BE2C (cell line): ENCODE measurements at regions not wholly inside any gene's neighbourhood (a gene's known extent, or its start where the extent isn't known, plus 50 kb on each side); places are given as distances from the start of the nearest gene placed in this dataset.

Source experiments
- DNase-seq: peaks from one replicate; pipeline ENCODE4 v3.0.0-alpha.2; 2020
- H3K27me3 ChIP-seq: fragments of 250-450 bp; sonication (Bioruptor Pico); 2 replicates; pipeline ENCODE4 v1.5.1; 2020; ENCODE audit warnings: mild to moderate bottlenecking
- H3K36me3 ChIP-seq: fragments of 250-450 bp; sonication (Bioruptor Pico); 2 replicates; pipeline ENCODE4 v1.5.1; 2020; ENCODE audit warnings: mild to moderate bottlenecking
- H3K4me1 ChIP-seq: fragments of 250-450 bp; sonication (Bioruptor Pico); 2 replicates; pipeline ENCODE4 v1.5.1; 2020
- H3K4me3 ChIP-seq: 2 replicates; pipeline ENCODE4 v1.5.1; 2011; ENCODE audit warnings: low read depth, low read length
- H3K9me3 ChIP-seq: fragments of 250-450 bp; sonication (Bioruptor Pico); 2 replicates; pipeline ENCODE4 v1.5.1; 2020
- CTCF ChIP-seq: IDR thresholded peaks from 2 replicates; pipeline ENCODE4 v1.5.1; 2012; ENCODE audit warnings: mild to moderate bottlenecking, low read depth, low read length

- H3K36me3 ChIP-seq: no peaks in the 10 kb centered on the region
- no peaks in the 10 kb centered on the region for H3K9me3 ChIP-seq
- peak; percentile 8 for DNase-seq
- H3K4me3 ChIP-seq: no peak overlapping the region
- H3K4me1 ChIP-seq: no peaks in the 10 kb centered on the region
- peak; percentile 22; the same call in 1 of the 2 replicates for TF ChIP-seq CTCF
- H3K27me3 ChIP-seq: no peaks in the 10 kb centered on the region
These were observed 380.2 kb downstream of the LNPK start for GRCh38 chr2:175621821-175622220.

- no peaks in the 10 kb centered on the region for H3K27me3 ChIP-seq
- no peaks in the 10 kb centered on the region for H3K4me1 ChIP-seq
- no peak for TF ChIP-seq CTCF
- H3K4me3 ChIP-seq: no peak overlapping the region
- no peaks in the 10 kb centered on the region for H3K9me3 ChIP-seq
- H3K36me3 ChIP-seq: no peaks in the 10 kb centered on the region
- DNase-seq: no peak
These were observed 382.0 kb downstream of the LNPK start for GRCh38 chr2:175620106-175620505.

- Histone ChIP-seq H3K36me3 (no peaks in the 10 kb centered on the region), H3K4me3 (no peak overlapping the region), H3K27me3 (no peaks in the 10 kb centered on the region), H3K9me3 (no peaks in the 10 kb centered on the region), H3K4me1 (no peaks in the 10 kb centered on the region)
- DNase-seq: no peak
- no peak for TF ChIP-seq CTCF
These were observed 382.7 kb downstream of the LNPK start for GRCh38 chr2:175619179-175620045.

GRCh38 chr2:175612280-175612679, 389.8 kb downstream of the LNPK start:
- no peaks in the 10 kb centered on the region for H3K36me3 ChIP-seq
- no peaks in the 10 kb centered on the region for H3K4me1 ChIP-seq
- H3K4me3 ChIP-seq: no peak overlapping the region
- H3K27me3 ChIP-seq: no peaks in the 10 kb centered on the region
- no peaks in the 10 kb centered on the region for H3K9me3 ChIP-seq
- no peak for TF ChIP-seq CTCF
- DNase-seq: no peak

- no peak for DNase-seq
- no peak overlapping the region for H3K4me3 ChIP-seq
- no peak for TF ChIP-seq CTCF
- H3K4me1 ChIP-seq: no peaks in the 10 kb centered on the region
- H3K9me3 ChIP-seq: no peaks in the 10 kb centered on the region
- H3K27me3 ChIP-seq: no peaks in the 10 kb centered on the region
- no peaks in the 10 kb centered on the region for H3K36me3 ChIP-seq
These were observed 395.8 kb downstream of the LNPK start for GRCh38 chr2:175606010-175606841.

- H3K4me1 ChIP-seq: no peaks in the 10 kb centered on the region
- no peaks in the 10 kb centered on the region for H3K36me3 ChIP-seq
- H3K9me3 ChIP-seq: no peaks in the 10 kb centered on the region
- no peak overlapping the region for H3K4me3 ChIP-seq
- no peaks in the 10 kb centered on the region for H3K27me3 ChIP-seq
- no peak for DNase-seq
- no peak for TF ChIP-seq CTCF
These were observed 396.4 kb downstream of the LNPK start for GRCh38 chr2:175605640-175606009.
